T-helper 17 cell (primary cell): ENCODE measurements at regions not wholly inside any gene's neighbourhood (a gene's known extent, or its start where the extent isn't known, plus 50 kb on each side); places are given as distances from the start of the nearest gene placed in this dataset.
"Not testable (repeated sequence)": the region's sequence is repeated elsewhere in the genome, so short reads cannot be mapped to it uniquely, and the experiment has no call there.

ENCODE experiments used
- ATAC-seq: fragments of 150-1000 bp; cut with Tn5 transposase; 2 replicates; pipeline ENCODE4 v1.10.0; 2021; ENCODE audit warnings: mild to moderate bottlenecking, moderate library complexity
- DNase-seq, 3 donors: peaks; one replicate each; pipeline versions ENCODE4 v3.0.0 to v3.0.0-alpha.2; 2020 to 2021
- H3K9me3 ChIP-seq: one replicate; pipeline ENCODE4 v1.7.0; 2013; ENCODE audit warnings: low read length, mild to moderate bottlenecking; ENCODE audit not compliant: control insufficient read depth, poor library complexity, severe bottlenecking
- H3K27ac Mint-ChIP-seq: one replicate; pipeline ENCODE4 v1.8.0; 2022; ENCODE audit warnings: mild to moderate bottlenecking, moderate library complexity, mixed read lengths
- H3K27me3 Mint-ChIP-seq: one replicate; pipeline ENCODE4 v1.8.0; 2022; ENCODE audit warnings: mixed read lengths
- H3K36me3 Mint-ChIP-seq: one replicate; pipeline ENCODE4 v1.8.0; 2022; ENCODE audit warnings: low read depth, mixed read lengths
- H3K4me1 Mint-ChIP-seq: one replicate; pipeline ENCODE4 v1.8.0; 2022; ENCODE audit warnings: mild to moderate bottlenecking, mixed read lengths
- H3K4me3 Mint-ChIP-seq: one replicate; pipeline ENCODE4 v1.8.0; 2022; ENCODE audit warnings: mild to moderate bottlenecking, moderate library complexity, mixed read lengths

DNA sequence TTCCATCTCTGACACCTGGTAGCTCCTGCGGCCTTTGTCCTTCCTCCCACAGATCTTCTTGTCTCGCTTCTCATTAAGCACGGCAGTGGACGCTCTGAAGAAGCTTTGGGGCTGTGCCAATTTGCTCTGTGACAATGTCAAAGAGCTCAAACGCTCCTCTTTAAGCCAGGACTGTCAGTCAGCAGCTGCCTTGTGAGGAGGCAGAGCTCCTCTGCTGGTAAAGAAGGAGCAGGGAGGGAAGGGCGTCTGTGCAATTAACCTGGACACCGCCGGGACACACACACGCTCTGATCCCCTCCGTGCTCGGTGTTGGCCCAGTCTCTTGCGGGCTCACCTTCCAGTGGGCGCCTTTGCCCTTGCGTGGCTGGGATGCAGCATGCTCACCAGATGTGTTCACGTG lies 373.9 kb downstream of the BRD1 start:
- DNase-seq (no peak), ATAC-seq (no peak)
- H3K9me3 ChIP-seq: no peaks in the 10 kb centered on the region
- Mint-ChIP-seq H3K36me3 (peaks cover 3% of the 10 kb centered on the region), H3K4me1 (peaks cover 6% of the 10 kb centered on the region), H3K27ac (no peak overlapping the region), H3K27me3 (peaks cover 14% of the 10 kb centered on the region), H3K4me3 (no peak overlapping the region)

- not testable (repeated sequence) for H3K4me1 Mint-ChIP-seq
Measured at GRCh38 chr22:49453019-49453418, 374.7 kb downstream of the BRD1 start.

GRCh38 chr22:49452362-49452946 lies 375.2 kb downstream of the BRD1 start:
- Mint-ChIP-seq H3K27ac (no peak overlapping the region), H3K27me3 (peaks cover 19% of the 10 kb centered on the region), H3K4me3 (no peak overlapping the region), H3K36me3 (peaks cover 3% of the 10 kb centered on the region), H3K4me1 (peaks cover 6% of the 10 kb centered on the region)
- DNase-seq (no peak), ATAC-seq (no peak)
- no peaks in the 10 kb centered on the region for H3K9me3 ChIP-seq

More at GRCh38 chr22:49453019-49453418, 374.7 kb downstream of the BRD1 start:
- not testable (repeated sequence) for H3K36me3 Mint-ChIP-seq, DNase-seq, H3K9me3 ChIP-seq, ATAC-seq, H3K4me3 Mint-ChIP-seq, H3K27ac Mint-ChIP-seq
- H3K27me3 Mint-ChIP-seq: peaks cover 15% of the 10 kb centered on the region

GRCh38 chr22:49451070-49451840 lies 376.4 kb downstream of the BRD1 start:
- Mint-ChIP-seq H3K4me1 (peaks cover 4% of the 10 kb centered on the region), H3K36me3 (peaks cover 3% of the 10 kb centered on the region), H3K27ac (no peak overlapping the region), H3K27me3 (peaks cover 22% of the 10 kb centered on the region), H3K4me3 (no peak overlapping the region)
- DNase-seq: no peak
- no peaks in the 10 kb centered on the region for H3K9me3 ChIP-seq
- no peak for ATAC-seq

GRCh38 chr22:49450498-49450897 lies 377.2 kb downstream of the BRD1 start:
- Mint-ChIP-seq H3K4me3 (no peak overlapping the region), H3K27ac (no peak overlapping the region), H3K36me3 (peaks cover 3% of the 10 kb centered on the region), H3K27me3 (peaks cover 22% of the 10 kb centered on the region), H3K4me1 (peaks cover 4% of the 10 kb centered on the region)
- DNase-seq (no peak), ATAC-seq (no peak)
- no peaks in the 10 kb centered on the region for H3K9me3 ChIP-seq

DNA sequence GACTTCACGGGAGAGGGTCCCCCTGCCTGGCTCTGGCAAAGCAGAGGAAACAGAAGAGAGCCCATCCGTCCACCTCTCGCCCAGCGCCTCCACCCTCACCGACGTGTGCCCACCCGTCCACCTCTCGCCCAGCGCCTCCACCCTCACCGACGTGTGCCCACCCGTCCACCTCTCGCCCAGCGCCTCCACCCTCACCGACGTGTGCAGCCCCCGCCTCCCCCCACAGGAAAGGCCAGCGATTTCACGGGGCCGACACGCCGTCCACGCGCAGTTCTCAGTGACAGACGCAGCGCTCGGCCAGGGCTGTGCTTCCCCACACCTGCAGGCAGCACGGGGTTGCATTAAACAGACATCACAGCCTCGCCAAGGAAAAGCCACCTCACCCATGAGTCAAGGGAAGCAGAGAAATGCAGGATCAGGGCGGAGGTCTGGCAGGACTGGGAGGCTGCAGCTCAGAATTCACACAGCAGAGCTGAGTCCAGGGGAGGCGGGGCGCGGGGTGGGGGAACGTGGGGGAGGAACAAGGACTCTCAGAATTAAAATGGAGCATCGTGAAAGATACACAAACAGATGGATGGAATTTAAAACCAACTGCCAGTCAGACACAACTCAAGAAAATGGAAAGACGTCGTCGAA lies 377.7 kb downstream of the BRD1 start:
- Mint-ChIP-seq H3K27ac (no peak overlapping the region), H3K4me3 (no peak overlapping the region), H3K36me3 (peaks cover 3% of the 10 kb centered on the region), H3K4me1 (peaks cover 7% of the 10 kb centered on the region), H3K27me3 (peaks cover 26% of the 10 kb centered on the region)
- H3K9me3 ChIP-seq: no peaks in the 10 kb centered on the region
- ATAC-seq (no peak), DNase-seq (no peak)

- ATAC-seq: no peak
- no peaks in the 10 kb centered on the region for H3K9me3 ChIP-seq
- Mint-ChIP-seq H3K36me3 (peaks cover 3% of the 10 kb centered on the region), H3K4me1 (peaks cover 7% of the 10 kb centered on the region), H3K27me3 (peaks cover 31% of the 10 kb centered on the region), H3K27ac (no peak overlapping the region), H3K4me3 (no peak overlapping the region)
- DNase-seq: no peak
Measured at GRCh38 chr22:49449377-49449776, 378.3 kb downstream of the BRD1 start.

- H3K4me1 Mint-ChIP-seq: peaks cover 7% of the 10 kb centered on the region
- H3K27me3 Mint-ChIP-seq: peaks cover 37% of the 10 kb centered on the region
- ATAC-seq: no peak
- H3K4me3 Mint-ChIP-seq: no peak overlapping the region
- H3K9me3 ChIP-seq: no peaks in the 10 kb centered on the region
- DNase-seq: no peak
- peaks cover 3% of the 10 kb centered on the region for H3K36me3 Mint-ChIP-seq
- H3K27ac Mint-ChIP-seq: no peak overlapping the region
Measured at GRCh38 chr22:49448526-49448925, 379.1 kb downstream of the BRD1 start.

DNA sequence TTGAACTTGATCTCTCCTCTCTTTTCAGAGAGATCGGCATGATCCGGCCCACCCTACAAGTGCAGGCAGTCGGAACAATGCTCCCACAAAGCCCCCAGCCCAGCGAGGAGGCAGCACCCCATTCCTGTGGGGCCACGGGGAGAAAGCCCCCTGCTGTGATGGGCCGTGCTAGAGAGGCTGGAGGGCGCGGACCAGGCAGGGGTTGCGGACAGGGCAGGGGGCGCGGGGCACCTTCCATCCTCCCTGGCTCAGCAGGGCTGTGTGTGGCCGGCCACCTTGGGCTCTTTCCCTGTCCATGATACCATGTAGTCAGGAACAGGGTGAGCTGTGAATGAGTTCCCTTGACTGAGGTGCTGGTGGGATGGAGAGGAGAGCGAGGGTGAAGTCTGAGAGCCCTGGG lies 379.8 kb downstream of the BRD1 start:
- Mint-ChIP-seq H3K27me3 (peaks cover 37% of the 10 kb centered on the region), H3K36me3 (peaks cover 3% of the 10 kb centered on the region), H3K4me1 (peaks cover 7% of the 10 kb centered on the region), H3K27ac (no peak overlapping the region), H3K4me3 (no peak overlapping the region)
- H3K9me3 ChIP-seq: no peaks in the 10 kb centered on the region
- DNase-seq (no peak), ATAC-seq (no peak)

DNA sequence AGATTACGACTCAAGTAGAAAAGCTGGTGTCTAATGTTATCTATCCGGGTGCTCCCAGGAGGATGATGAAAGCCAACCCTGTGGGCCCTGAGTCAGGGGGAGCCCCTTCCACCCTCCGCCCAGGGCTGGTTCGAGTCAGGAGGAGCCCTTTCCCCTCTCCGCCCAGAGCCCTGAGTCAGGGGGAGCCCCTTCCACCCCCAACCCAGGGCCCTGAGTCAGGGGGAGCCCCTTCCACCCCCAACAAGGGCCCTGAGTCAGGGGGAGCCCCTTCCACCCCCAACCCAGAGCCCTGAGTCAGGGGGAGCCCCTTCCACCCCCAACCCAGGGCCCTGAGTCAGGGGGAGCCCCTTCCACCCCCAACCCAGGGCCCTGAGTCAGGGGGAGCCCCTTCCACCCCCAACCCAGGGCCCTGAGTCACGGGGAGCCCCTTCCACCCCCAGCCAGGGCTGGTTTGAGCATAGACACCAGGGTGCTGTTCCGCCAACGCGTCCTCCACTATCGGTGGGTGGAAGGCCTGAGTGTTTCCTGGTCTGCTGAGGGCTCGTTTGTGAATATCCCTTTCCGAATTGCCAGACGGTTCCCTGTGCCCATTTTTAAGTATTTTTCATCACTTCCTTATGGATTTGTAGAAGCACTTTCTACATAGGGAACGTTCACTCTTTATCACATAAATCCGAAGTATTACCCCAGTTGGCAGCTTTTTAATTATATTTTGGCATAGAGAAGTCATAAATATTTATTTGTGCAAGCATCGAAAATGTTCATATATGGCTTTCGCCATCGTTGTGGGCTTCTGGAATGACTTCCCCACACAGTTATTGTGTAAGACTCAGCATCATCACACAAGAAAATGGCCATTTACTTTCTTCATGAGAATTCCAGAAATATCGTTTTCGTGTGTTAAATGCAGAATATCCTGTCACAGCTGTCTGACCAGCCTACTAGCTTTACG lies 380.6 kb downstream of the BRD1 start:
- Mint-ChIP-seq H3K27ac (no peak overlapping the region), H3K4me3 (no peak overlapping the region), H3K4me1 (peaks cover 7% of the 10 kb centered on the region), H3K27me3 (peaks cover 37% of the 10 kb centered on the region), H3K36me3 (peaks cover 3% of the 10 kb centered on the region)
- no peaks in the 10 kb centered on the region for H3K9me3 ChIP-seq
- no peak for ATAC-seq
- no peak for DNase-seq

- Mint-ChIP-seq H3K27ac (no peak overlapping the region), H3K36me3 (peaks cover 3% of the 10 kb centered on the region), H3K4me1 (peaks cover 7% of the 10 kb centered on the region), H3K27me3 (peaks cover 37% of the 10 kb centered on the region), H3K4me3 (no peak overlapping the region)
- no peak for DNase-seq
- ATAC-seq: no peak
- no peaks in the 10 kb centered on the region for H3K9me3 ChIP-seq
Measured at GRCh38 chr22:49446145-49446758, 381.4 kb downstream of the BRD1 start.

GRCh38 chr22:49444781-49445180 lies 382.9 kb downstream of the BRD1 start:
- H3K36me3 Mint-ChIP-seq: peaks cover 3% of the 10 kb centered on the region
- H3K4me1 Mint-ChIP-seq: peaks cover 7% of the 10 kb centered on the region
- peak overlapping the region; percentile 43 for H3K27ac Mint-ChIP-seq
- DNase-seq (no peak), ATAC-seq (no peak)
- peaks cover 30% of the 10 kb centered on the region for H3K27me3 Mint-ChIP-seq
- no peak overlapping the region for H3K4me3 Mint-ChIP-seq
- no peaks in the 10 kb centered on the region for H3K9me3 ChIP-seq
